GM12891 (cell line): ENCODE measurements at regions not wholly inside any gene's neighbourhood (a gene's known extent, or its start where the extent isn't known, plus 50 kb on each side); places are given as distances from the start of the nearest gene placed in this dataset.

Experiments
- POLR2A ChIP-seq: IDR thresholded peaks from 2 replicates; pipeline ENCODE4 v1.6.1; 2011; ENCODE audit warnings: low read depth, low read length, control low read depth
- TAF1 ChIP-seq: IDR thresholded peaks from 2 replicates; pipeline ENCODE4 v1.6.1; 2011; ENCODE audit warnings: low read depth, low read length, control low read depth

- TF ChIP-seq POLR2A (no peak), TAF1 (no peak)
Observed at GRCh38 chr16:6558126-6558525, 774.5 kb upstream of the RBFOX1 start.
